Aorta (tissue), 5 donors: ENCODE measurements at regions not wholly inside any gene's neighbourhood (a gene's known extent, or its start where the extent isn't known, plus 50 kb on each side); places are given as distances from the start of the nearest gene placed in this dataset.

Experiments used
- ATAC-seq: fragments of 200-7000 bp; cut with Tn5 transposase; one replicate; pipeline ENCODE4 v1.9.1; 2022; ENCODE audit warnings: moderate library complexity; ENCODE audit not compliant: low FRiP score
- DNase-seq, 2 donors: peaks; one replicate each; pipeline ENCODE4 v3.0.0-alpha.2; 2020
- H3K27ac ChIP-seq, 2 donors: one replicate each; pipeline ENCODE4 v1.5.1; 2013; ENCODE audit warnings: low read length in 2 of 2, mild to moderate bottlenecking in 2 of 2, moderate library complexity in 2 of 2, control low read depth in 1 of 2, inconsistent platforms in 1 of 2, low read depth in 1 of 2
- H3K27me3 ChIP-seq, 2 donors: one replicate each; pipeline ENCODE4 v1.6.1; 2013; ENCODE audit warnings: control low read depth in 1 of 2, low read length in 1 of 2, mild to moderate bottlenecking in 1 of 2, moderate library complexity in 1 of 2; ENCODE audit not compliant: insufficient read depth in 2 of 2, control insufficient read depth in 1 of 2
- H3K36me3 ChIP-seq, 2 donors: one replicate each; pipeline ENCODE4 v1.6.1; 2013; ENCODE audit warnings: control low read depth in 1 of 2, low read length in 1 of 2, mild to moderate bottlenecking in 1 of 2; ENCODE audit not compliant: insufficient read depth in 2 of 2, control insufficient read depth in 1 of 2
- H3K4me1 ChIP-seq, 2 donors: one replicate each; pipeline ENCODE4 v1.6.1; 2013; ENCODE audit warnings: low read length in 2 of 2, control low read depth in 1 of 2, mild to moderate bottlenecking in 1 of 2, moderate library complexity in 1 of 2; ENCODE audit not compliant: insufficient read depth in 2 of 2, control insufficient read depth in 1 of 2
- H3K4me3 ChIP-seq, 2 donors: one replicate each; pipeline ENCODE4 v1.5.1; 2013; ENCODE audit warnings: low read length in 2 of 2, control low read depth in 1 of 2, mild to moderate bottlenecking in 1 of 2
- H3K9me3 ChIP-seq: one replicate; pipeline ENCODE4 v1.6.1; 2013; ENCODE audit warnings: mild to moderate bottlenecking, low read length; ENCODE audit not compliant: control insufficient read depth
- WGBS, 2 donors: extraction: QIAGEN DNeasy Blood & Tissue Kit; methylation state at CpG; one replicate each; pipeline ENCODE4 v1.1.7; 2013; 5-methylcytosine and 5-hydroxymethylcytosine counted together
- intact Hi-C, 2 donors: fragments of 100-400 bp; cut with DNase I; formaldehyde crosslinking; loops; one replicate each; pipeline versions ENCODE4 v1.14.2 to v1.15.0; 2022
- donor health status: healthy with polysubstance abuse.
- donor health status: Bipolar disorder and iron deficiency.
- donor health status: DM: no; HTN: no; CAD: no.
- donor health status: DM: no; HTN: no; CAD: no.
- donor health status: DM: yes; HTN: yes; CAD: no.

DNA sequence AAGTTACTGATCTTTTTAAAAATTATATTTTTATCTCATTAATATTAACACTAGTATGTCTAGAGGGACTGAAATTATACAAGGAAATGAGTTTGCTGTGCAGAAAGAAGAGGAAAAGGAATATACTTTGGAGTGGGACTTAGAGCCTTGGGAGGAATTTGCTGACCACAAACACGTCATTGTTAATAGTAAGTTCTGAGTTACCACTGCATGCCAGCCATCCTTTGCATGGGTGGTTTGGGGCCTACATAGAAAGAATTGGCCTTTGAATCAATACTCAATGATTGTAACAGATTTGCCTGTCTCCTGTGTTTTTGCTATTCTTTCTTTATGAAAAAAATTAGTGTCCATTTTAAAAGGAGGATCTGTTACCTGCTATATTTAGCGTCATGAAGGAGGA is 232.6 kb upstream of the TNC start:
- Histone ChIP-seq H3K27ac (no peak overlapping the region), H3K27me3 (no peaks in the 10 kb centered on the region), H3K4me3 (no peak overlapping the region), H3K36me3 (no peaks in the 10 kb centered on the region), H3K4me1 (no peaks in the 10 kb centered on the region), H3K9me3 (no peaks in the 10 kb centered on the region)
- intact Hi-C loops, result no loop called here
- no peak for ATAC-seq
- DNase-seq, result no peak
- 94 to 97% methylated on average over 2 of the region's 2 CpGs for WGBS, 2 donors

DNA sequence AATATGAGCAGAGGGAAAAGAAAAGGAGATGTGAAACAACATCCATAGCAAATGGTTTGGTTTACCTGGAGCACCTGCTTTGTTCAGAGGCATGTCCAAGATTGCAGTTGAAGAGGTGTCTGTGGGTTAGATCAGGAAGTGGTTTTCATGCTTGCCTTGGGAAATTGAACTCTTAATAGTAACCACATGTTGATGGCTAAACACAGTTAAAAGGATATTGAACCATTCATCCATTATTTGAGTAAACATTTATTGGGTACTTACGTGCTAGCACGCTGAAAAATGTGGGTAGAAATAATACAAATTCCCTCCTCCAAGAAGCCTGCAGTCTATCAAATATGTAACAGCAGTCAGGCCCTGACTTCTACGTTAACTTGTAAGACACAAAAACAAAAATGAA is 235.7 kb upstream of the TNC start:
- H3K27ac ChIP-seq, result no peak overlapping the region
- 60 to 84% methylated on average over 3 of the region's 3 CpGs for WGBS, 2 donors
- no peaks in the 10 kb centered on the region for H3K36me3 ChIP-seq
- ATAC-seq (no peak), DNase-seq (no peak)
- H3K4me1 ChIP-seq, result no peaks in the 10 kb centered on the region
- H3K4me3 ChIP-seq, result no peak overlapping the region
- no peaks in the 10 kb centered on the region for H3K9me3 ChIP-seq
- no peaks in the 10 kb centered on the region for H3K27me3 ChIP-seq
- intact Hi-C loops, result no loop called here

DNA sequence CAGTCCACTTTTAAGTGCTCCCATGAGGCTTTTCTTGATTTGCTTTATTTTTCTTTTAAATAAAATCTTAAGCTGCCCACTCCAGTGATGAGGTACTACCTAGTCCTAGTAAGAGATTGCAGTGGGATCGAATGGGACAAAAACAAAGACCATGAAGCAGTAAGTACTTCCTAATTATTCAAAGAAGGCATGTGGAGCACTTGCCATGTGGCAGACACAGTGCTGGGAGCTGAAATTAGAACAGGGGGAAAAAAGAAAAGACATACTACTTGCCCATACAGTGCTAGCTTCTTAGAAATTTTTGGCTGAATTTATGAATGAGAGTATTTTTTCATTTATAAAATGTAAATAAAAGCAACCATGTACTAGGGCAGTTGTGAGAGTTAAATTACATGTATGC is 239.9 kb upstream of the TNC start:
- Histone ChIP-seq H3K4me3 (no peak overlapping the region), H3K27ac (no peak overlapping the region), H3K4me1 (no peaks in the 10 kb centered on the region), H3K27me3 (no peaks in the 10 kb centered on the region), H3K36me3 (no peaks in the 10 kb centered on the region), H3K9me3 (no peaks in the 10 kb centered on the region)
- DNase-seq (no peak), ATAC-seq (no peak)
- intact Hi-C loops, result no loop called here
- 25 to 33% methylated on average over 1 of the region's 1 CpG for WGBS, 2 donors

DNA sequence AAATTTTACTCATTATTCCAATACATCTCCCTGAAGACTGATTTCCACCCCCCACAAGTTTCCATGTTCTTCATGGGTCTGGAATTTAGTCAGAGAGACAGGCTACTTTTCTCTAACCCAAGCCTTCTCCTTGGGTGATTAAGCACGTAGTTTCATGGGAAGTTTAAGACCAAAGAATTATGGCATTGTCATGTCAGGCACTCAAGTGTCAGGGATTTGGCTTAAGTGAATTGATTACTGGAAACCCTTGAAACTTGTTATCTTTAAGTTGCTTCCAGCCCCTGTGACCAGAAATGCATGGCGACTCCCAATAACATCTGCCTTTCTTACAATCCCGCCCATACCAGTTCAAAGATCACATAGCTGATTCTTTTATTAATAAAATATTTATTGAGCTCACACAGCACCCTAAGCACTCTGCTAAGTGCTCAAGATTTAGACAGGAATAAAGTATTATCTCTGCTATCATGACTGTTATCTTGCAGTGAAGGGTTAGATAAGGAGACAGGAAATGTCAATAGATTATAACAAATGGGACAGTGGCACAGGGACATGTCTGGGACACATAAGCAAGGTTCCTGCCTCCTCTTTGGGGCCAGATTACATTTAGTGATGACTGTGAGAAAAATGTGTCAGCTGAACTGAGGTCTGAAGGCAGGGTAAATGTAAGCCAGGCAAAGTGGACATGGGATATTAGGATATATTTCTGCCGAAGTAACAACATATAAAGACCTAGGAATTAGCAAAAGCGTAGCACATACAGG is 241.2 kb upstream of the TNC start:
- no peaks in the 10 kb centered on the region for H3K36me3 ChIP-seq
- no peaks in the 10 kb centered on the region for H3K4me1 ChIP-seq
- intact Hi-C loops, result no loop called here
- ATAC-seq (no peak), DNase-seq (no peak)
- WGBS, 2 donors, result 60 to 73% methylated on average over 5 of the region's 5 CpGs
- no peaks in the 10 kb centered on the region for H3K27me3 ChIP-seq
- H3K27ac ChIP-seq, result no peak overlapping the region
- H3K9me3 ChIP-seq, result no peaks in the 10 kb centered on the region
- no peak overlapping the region for H3K4me3 ChIP-seq

DNA sequence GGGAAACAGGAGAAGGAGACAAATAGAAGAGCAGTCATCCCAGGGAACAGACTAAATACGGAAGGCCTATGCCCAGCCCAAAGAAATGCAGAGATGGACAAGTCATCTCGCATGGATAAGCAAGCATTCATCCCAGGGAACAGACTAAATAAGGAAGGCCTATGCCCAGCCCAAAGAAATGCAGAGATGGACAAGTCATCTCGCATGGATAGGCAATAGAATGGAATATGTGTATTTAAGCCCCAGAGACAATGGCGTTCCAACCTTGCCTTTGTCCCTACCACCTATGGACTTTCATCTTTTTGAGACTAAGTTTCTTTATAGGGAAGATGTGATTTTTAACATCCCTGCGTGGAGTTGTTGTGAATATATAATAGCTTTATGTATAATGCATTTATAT is 242.2 kb upstream of the TNC start:
- H3K27me3 ChIP-seq, result no peaks in the 10 kb centered on the region
- no peaks in the 10 kb centered on the region for H3K4me1 ChIP-seq
- no peak overlapping the region for H3K27ac ChIP-seq
- no peaks in the 10 kb centered on the region for H3K36me3 ChIP-seq
- DNase-seq (no peak), ATAC-seq (no peak)
- H3K9me3 ChIP-seq, result no peaks in the 10 kb centered on the region
- intact Hi-C loops, result no loop called here
- H3K4me3 ChIP-seq, result no peak overlapping the region
- WGBS, 2 donors, result 93 to 97% methylated on average over 5 of the region's 5 CpGs

DNA sequence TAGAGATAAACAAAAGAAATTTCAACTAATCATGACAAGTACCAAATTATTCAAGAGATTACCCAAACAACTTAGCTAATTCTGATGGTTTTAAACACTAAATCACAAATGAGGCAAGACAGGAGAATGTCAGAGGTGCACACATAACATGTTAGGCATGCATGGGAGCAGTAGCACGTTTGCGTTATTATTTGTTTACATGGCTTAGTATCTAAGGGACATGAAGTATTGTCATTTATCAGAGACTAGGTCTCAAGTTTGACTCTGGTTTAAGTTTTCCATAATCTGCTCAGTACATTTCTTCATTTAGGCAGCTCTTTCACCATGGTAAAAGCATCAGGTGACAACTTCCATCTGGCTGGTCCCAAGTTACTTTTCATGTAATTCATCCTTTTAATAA is 244.1 kb upstream of the TNC start:
- no peak for DNase-seq

DNA sequence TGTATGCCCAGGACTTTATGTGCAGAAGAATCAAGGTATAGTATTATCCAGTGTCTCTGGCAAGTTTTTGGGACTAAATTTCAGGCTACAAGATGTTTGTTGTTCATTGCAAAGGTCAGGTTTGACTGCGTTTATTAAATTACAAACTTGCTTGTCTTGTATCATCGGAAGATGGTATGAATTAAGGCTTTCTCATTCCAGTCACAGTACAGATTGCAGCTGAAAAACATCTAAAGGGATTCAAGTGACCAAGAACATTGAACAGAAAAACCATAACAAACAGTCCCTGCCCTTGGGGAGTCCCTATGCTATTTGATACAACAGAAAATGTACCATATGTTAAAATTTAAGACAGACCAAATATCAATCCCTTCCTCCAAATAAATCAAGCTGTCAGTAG is 244.7 kb upstream of the TNC start:
- H3K27me3 ChIP-seq, result no peaks in the 10 kb centered on the region
- 63 to 82% methylated on average over 2 of the region's 2 CpGs for WGBS, 2 donors
- peaks cover 0 to 2% of the 10 kb centered on the region in 2 donors for H3K4me1 ChIP-seq
- H3K4me3 ChIP-seq, result no peak overlapping the region
- intact Hi-C loops, result no loop called here
- ATAC-seq, result no peak
- H3K27ac ChIP-seq, result no peak overlapping the region
- no peaks in the 10 kb centered on the region for H3K36me3 ChIP-seq
- DNase-seq, result no peak
- no peaks in the 10 kb centered on the region for H3K9me3 ChIP-seq

More for the DNA sequence above, 244.1 kb upstream of the TNC start:
- Histone ChIP-seq H3K27ac (no peak overlapping the region), H3K27me3 (no peaks in the 10 kb centered on the region), H3K9me3 (no peaks in the 10 kb centered on the region), H3K4me3 (no peak overlapping the region), H3K4me1 (no peaks in the 10 kb centered on the region), H3K36me3 (no peaks in the 10 kb centered on the region)
- no peak for ATAC-seq
- intact Hi-C loops, result no loop called here
- WGBS, 2 donors, result 45 to 49% methylated on average over 2 of the region's 2 CpGs

DNA sequence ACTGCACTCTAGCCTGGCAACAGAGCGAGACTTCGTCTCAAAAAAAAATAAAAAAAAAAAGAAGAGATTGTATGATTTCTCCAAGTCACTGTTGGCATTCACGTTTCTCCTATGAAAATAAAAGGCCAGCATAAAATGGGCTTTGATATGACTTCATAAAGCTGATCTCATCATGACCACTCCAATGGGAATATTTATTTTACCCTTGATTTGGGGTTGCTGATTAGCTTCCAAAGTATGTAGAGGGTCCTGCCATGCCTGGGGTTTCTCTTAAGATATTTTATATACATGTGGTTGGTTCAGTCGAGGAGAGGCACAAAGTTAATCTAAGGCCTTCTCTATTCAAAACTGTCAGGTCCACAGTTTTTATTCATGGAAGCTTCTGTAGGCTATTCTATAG is 247.0 kb upstream of the TNC start:
- Histone ChIP-seq H3K4me3 (no peak overlapping the region), H3K9me3 (no peaks in the 10 kb centered on the region), H3K27ac (no peak overlapping the region), H3K27me3 (no peaks in the 10 kb centered on the region), H3K4me1 (peaks cover 0 to 2% of the 10 kb centered on the region in 2 donors), H3K36me3 (no peaks in the 10 kb centered on the region)
- ATAC-seq (no peak), DNase-seq (no peak)
- intact Hi-C loops, result no loop called here
- 94% methylated on average over 4 of the region's 4 CpGs for WGBS, 2 donors

DNA sequence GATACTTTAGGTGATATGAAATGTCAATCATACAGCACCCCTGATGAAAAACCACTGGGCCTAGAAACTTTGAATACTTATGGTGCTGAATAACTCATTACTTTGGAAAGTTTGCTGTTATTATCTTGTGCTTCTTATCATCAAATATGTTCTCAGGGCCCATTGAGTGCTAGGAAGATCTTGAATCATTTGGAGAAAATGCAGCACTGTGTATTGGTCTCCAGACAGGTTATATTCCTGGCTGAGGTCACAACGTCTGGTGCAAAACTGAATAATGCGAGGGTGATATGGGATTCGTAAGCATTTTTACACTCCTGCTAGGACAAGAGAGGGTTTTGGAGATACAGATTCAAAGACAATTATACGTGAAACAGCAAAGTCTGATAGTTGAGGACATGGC is 249.4 kb upstream of the TNC start:
- Histone ChIP-seq H3K27me3 (no peaks in the 10 kb centered on the region), H3K4me3 (no peak overlapping the region), H3K27ac (no peak overlapping the region), H3K36me3 (no peaks in the 10 kb centered on the region), H3K9me3 (no peaks in the 10 kb centered on the region), H3K4me1 (peaks cover 0 to 2% of the 10 kb centered on the region in 2 donors)
- ATAC-seq, result no peak
- DNase-seq, result no peak
- intact Hi-C loops, result no loop called here
- WGBS, 2 donors, result 94 to 96% methylated on average over 4 of the region's 4 CpGs
